ENCODE measurements at regions not wholly inside any gene's neighbourhood (a gene's known extent, or its start where the extent isn't known, plus 50 kb on each side); places are given as distances from the start of the nearest gene placed in this dataset.

- TF ChIP-seq CTCF (IDR thresholded peaks at IDR 0.05; ENCODE audit: low read depth, low read length, poor library complexity, severe bottlenecking) (no peak), EZH2phosphoT487 (IDR thresholded peaks at IDR 0.05; ENCODE audit: borderline replicate concordance, low read length) (no peak)
- no peaks in the 10 kb centered on the region for H3K9me2 ChIP-seq (replicated peaks; ENCODE audit: control insufficient read depth, low read length)
- no peaks in the 10 kb centered on the region for H3K36me3 ChIP-seq (ENCODE audit: control insufficient read depth, low read length)
- H3K4me1 ChIP-seq (ENCODE audit: control insufficient read depth, low read length): no peaks in the 10 kb centered on the region
- no peaks in the 10 kb centered on the region for H3K9me3 ChIP-seq (ENCODE audit: control insufficient read depth, insufficient read depth, low read length)
- H3K27me3 ChIP-seq (ENCODE audit: control insufficient read depth, low read length): no peaks in the 10 kb centered on the region
- H3K79me2 ChIP-seq (ENCODE audit: control insufficient read depth, low read length): no peaks in the 10 kb centered on the region
- H3K4me2 ChIP-seq (ENCODE audit: low read length): no peak overlapping the region
- no peaks in the 10 kb centered on the region for H3F3A ChIP-seq (ENCODE audit: control insufficient read depth, insufficient read depth)
- H4K20me1 ChIP-seq (ENCODE audit: control insufficient read depth, insufficient read depth, low read depth, low read length): no peaks in the 10 kb centered on the region
- H3K4me3 ChIP-seq (ENCODE audit: low read length): no peak overlapping the region
- H3K27ac ChIP-seq (ENCODE audit: low read depth, low read length): no peak overlapping the region
Observed at GRCh38 chr10:4567637-4568036, 258.4 kb upstream of the AKR1E2 start.

GRCh38 chr10:4566011-4566410 lies 260.0 kb upstream of the AKR1E2 start:
- no peaks in the 10 kb centered on the region for H3K9me2 ChIP-seq (replicated peaks; ENCODE audit: control insufficient read depth, low read length)
- H3K4me1 ChIP-seq (ENCODE audit: control insufficient read depth, low read length): no peaks in the 10 kb centered on the region
- H3K36me3 ChIP-seq (ENCODE audit: control insufficient read depth, low read length): no peaks in the 10 kb centered on the region
- H3K27me3 ChIP-seq (ENCODE audit: control insufficient read depth, low read length): no peaks in the 10 kb centered on the region
- no peaks in the 10 kb centered on the region for H3K9me3 ChIP-seq (ENCODE audit: control insufficient read depth, insufficient read depth, low read length)
- H3F3A ChIP-seq (ENCODE audit: control insufficient read depth, insufficient read depth): no peaks in the 10 kb centered on the region
- H3K79me2 ChIP-seq (ENCODE audit: control insufficient read depth, low read length): no peaks in the 10 kb centered on the region
- TF ChIP-seq CTCF (IDR thresholded peaks at IDR 0.05; ENCODE audit: low read depth, low read length, poor library complexity, severe bottlenecking) (no peak), EZH2phosphoT487 (IDR thresholded peaks at IDR 0.05; ENCODE audit: borderline replicate concordance, low read length) (no peak)
- no peak overlapping the region for H3K4me2 ChIP-seq (ENCODE audit: low read length)
- no peak overlapping the region for H3K27ac ChIP-seq (ENCODE audit: low read depth, low read length)
- H3K4me3 ChIP-seq (ENCODE audit: low read length): no peak overlapping the region
- H4K20me1 ChIP-seq (ENCODE audit: control insufficient read depth, insufficient read depth, low read depth, low read length): no peaks in the 10 kb centered on the region

DNA sequence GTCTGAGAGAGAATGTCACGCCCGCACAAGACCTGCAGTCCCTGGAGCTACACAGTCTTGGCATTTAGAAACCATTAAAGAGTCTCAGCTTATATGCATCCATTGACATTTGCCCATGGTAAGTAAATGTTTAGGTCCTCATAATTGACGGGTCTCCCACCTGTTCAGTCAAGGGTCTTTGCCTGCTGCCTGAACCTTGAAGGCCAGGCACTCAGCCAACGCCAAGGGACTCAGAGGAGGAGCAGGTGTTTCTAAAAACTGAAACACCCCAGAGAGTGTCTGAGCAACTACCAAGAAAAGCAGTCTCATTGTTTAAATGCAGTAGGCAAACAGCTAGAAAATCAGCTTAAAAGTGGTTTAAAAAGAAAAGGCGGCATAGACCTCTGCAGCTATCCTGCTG lies 264.7 kb upstream of the AKR1E2 start:
- Histone ChIP-seq H4K20me1 (ENCODE audit: control insufficient read depth, insufficient read depth, low read depth, low read length) (no peaks in the 10 kb centered on the region), H3K4me3 (ENCODE audit: low read length) (no peak overlapping the region), H3K79me2 (ENCODE audit: control insufficient read depth, low read length) (no peaks in the 10 kb centered on the region), H3K27me3 (ENCODE audit: control insufficient read depth, low read length) (no peaks in the 10 kb centered on the region), H3K36me3 (ENCODE audit: control insufficient read depth, low read length) (no peaks in the 10 kb centered on the region), H3K9me2 (replicated peaks; ENCODE audit: control insufficient read depth, low read length) (no peaks in the 10 kb centered on the region), H3F3A (ENCODE audit: control insufficient read depth, insufficient read depth) (no peaks in the 10 kb centered on the region), H3K9me3 (ENCODE audit: control insufficient read depth, insufficient read depth, low read length) (no peaks in the 10 kb centered on the region), H3K4me2 (ENCODE audit: low read length) (no peak overlapping the region), H3K4me1 (ENCODE audit: control insufficient read depth, low read length) (no peaks in the 10 kb centered on the region), H3K27ac (ENCODE audit: low read depth, low read length) (no peak overlapping the region)
- TF ChIP-seq EZH2phosphoT487 (IDR thresholded peaks at IDR 0.05; ENCODE audit: borderline replicate concordance, low read length) (no peak), CTCF (IDR thresholded peaks at IDR 0.05; ENCODE audit: low read depth, low read length, poor library complexity, severe bottlenecking) (no peak)

DNA sequence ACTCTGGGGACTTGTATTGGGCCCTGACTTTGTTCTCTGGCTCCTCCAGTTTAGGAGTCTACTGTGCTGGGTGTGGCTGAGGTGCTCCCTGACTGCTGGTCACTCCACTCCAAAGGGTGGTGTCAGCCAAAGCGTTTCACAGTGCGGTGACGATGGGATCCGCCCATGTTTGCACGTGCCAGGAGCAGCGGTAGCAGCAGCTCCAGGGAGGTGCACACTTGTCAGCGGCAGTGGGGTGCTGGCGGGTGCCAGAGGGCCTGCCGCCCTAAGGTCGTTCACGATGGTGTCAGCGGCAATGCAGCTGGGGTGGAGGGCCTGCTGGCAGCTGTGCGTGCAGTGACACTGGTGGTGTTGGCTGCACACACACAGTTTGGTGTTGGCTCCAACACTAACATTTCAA lies 268.5 kb upstream of the AKR1E2 start:
- Histone ChIP-seq H3K4me1 (ENCODE audit: control insufficient read depth, low read length) (no peaks in the 10 kb centered on the region), H3K4me2 (ENCODE audit: low read length) (no peak overlapping the region), H3F3A (ENCODE audit: control insufficient read depth, insufficient read depth) (no peaks in the 10 kb centered on the region), H3K36me3 (ENCODE audit: control insufficient read depth, low read length) (no peaks in the 10 kb centered on the region), H4K20me1 (ENCODE audit: control insufficient read depth, insufficient read depth, low read depth, low read length) (no peaks in the 10 kb centered on the region), H3K9me2 (replicated peaks; ENCODE audit: control insufficient read depth, low read length) (no peaks in the 10 kb centered on the region), H3K79me2 (ENCODE audit: control insufficient read depth, low read length) (no peaks in the 10 kb centered on the region), H3K27ac (ENCODE audit: low read depth, low read length) (no peak overlapping the region), H3K27me3 (ENCODE audit: control insufficient read depth, low read length) (no peaks in the 10 kb centered on the region), H3K4me3 (ENCODE audit: low read length) (no peak overlapping the region), H3K9me3 (ENCODE audit: control insufficient read depth, insufficient read depth, low read length) (no peaks in the 10 kb centered on the region)
- no peak for TF ChIP-seq EZH2phosphoT487 (IDR thresholded peaks at IDR 0.05; ENCODE audit: borderline replicate concordance, low read length)
- TF ChIP-seq CTCF (IDR thresholded peaks at IDR 0.05; ENCODE audit: low read depth, low read length, poor library complexity, severe bottlenecking): no peak
